ENCODE measurements at regions not wholly inside any gene's neighbourhood (a gene's known extent, or its start where the extent isn't known, plus 50 kb on each side); places are given as distances from the start of the nearest gene placed in this dataset.

GRCh38 chr11:82007521-82007920 is 726.1 kb downstream of the FAM181B start (continued):
- TF ChIP-seq ATF3 (IDR thresholded peaks at IDR 0.05; ENCODE audit: borderline replicate concordance, extremely low read depth, low read depth, low read length) (no peak), ATF2 (IDR thresholded peaks at IDR 0.05; ENCODE audit: low read length) (no peak), BMI1 (IDR thresholded peaks at IDR 0.05; ENCODE audit: borderline replicate concordance) (no peak), NFYB (IDR thresholded peaks at IDR 0.05; ENCODE audit: insufficient read depth, low read depth, low read length) (no peak), IRF5 (IDR thresholded peaks at IDR 0.05; ENCODE audit: borderline replicate concordance) (no peak)
- TF ChIP-seq, protein P1, sequence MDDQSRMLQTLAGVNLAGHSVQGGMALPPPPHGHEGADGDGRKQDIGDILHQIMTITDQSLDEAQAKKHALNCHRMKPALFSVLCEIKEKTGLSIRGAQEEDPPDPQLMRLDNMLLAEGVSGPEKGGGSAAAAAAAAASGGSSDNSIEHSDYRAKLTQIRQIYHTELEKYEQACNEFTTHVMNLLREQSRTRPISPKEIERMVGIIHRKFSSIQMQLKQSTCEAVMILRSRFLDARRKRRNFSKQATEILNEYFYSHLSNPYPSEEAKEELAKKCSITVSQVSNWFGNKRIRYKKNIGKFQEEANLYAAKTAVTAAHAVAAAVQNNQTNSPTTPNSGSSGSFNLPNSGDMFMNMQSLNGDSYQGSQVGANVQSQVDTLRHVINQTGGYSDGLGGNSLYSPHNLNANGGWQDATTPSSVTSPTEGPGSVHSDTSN (IDR thresholded peaks at IDR 0.05; ENCODE audit: insufficient replicate concordance, low read depth, low read length), result no peak

- no peak overlapping the region for H3K4me2 ChIP-seq (ENCODE audit: control insufficient read depth, insufficient read depth)
- H3K27ac ChIP-seq (ENCODE audit: control insufficient read depth, insufficient read depth), result no peak overlapping the region
- H3K4me3 ChIP-seq, result no peak overlapping the region
- FAIRE-seq (no peak), ATAC-seq (no peak), DNase-seq (ENCODE audit: low read depth, low spot score) (no peak)
- no peaks in the 10 kb centered on the region for H3K9me3 ChIP-seq (replicated peaks; ENCODE audit: control insufficient read depth, insufficient read depth, low read length)
- H2AFZ ChIP-seq (ENCODE audit: control insufficient read depth, low read depth, low read length), result no peak overlapping the region
- ChIA-PET POLR2A (no interaction called here), SMC1A (ENCODE audit: uncharacterized antibody, unreplicated experiment) (no interaction called here), RAD21 (ENCODE audit: unreplicated experiment) (no interaction called here), CTCF (no interaction called here)
- H3K27me3 ChIP-seq (replicated peaks in 1 of 2; ENCODE audit: control insufficient read depth in 2 of 2, insufficient read depth in 2 of 2, low read length in 1 of 2), result no peaks in the 10 kb centered on the region
- in situ Hi-C loops (cut with MboI) (no loop called here), intact Hi-C loops (cut with micrococcal nuclease; ENCODE audit: unreplicated experiment) (no loop called here)
- no peak overlapping the region for H3K9ac ChIP-seq (ENCODE audit: control insufficient read depth, insufficient read depth, low read length)
- no peaks in the 10 kb centered on the region for H3K79me2 ChIP-seq (ENCODE audit: control insufficient read depth, insufficient read depth, low read length)
- no peaks in the 10 kb centered on the region for H3K4me1 ChIP-seq (ENCODE audit: control insufficient read depth, insufficient read depth, low read length)
- H4K20me1 ChIP-seq (ENCODE audit: control insufficient read depth, insufficient read depth), result no peaks in the 10 kb centered on the region
- H3K36me3 ChIP-seq (ENCODE audit: control insufficient read depth in 2 of 2, insufficient read depth in 2 of 2, low read length in 1 of 2), result no peaks in the 10 kb centered on the region
- 16% methylated on average over 4 of the region's 4 CpGs for WGBS (ENCODE audit: insufficient coverage, insufficient replicate concordance, low lambda C conversion rate, missing lambda C conversion rate)
- TF ChIP-seq BRCA1 (IDR thresholded peaks at IDR 0.05; ENCODE audit: low read depth, low read length) (no peak), MAX (IDR thresholded peaks at IDR 0.05; ENCODE audit: low read depth, low read length) (no peak), HDAC6 (IDR thresholded peaks at IDR 0.05; ENCODE audit: unreplicated experiment) (no peak), RB1 (IDR thresholded peaks at IDR 0.05; ENCODE audit: borderline replicate concordance) (no peak)
- TF ChIP-seq, protein P2, sequence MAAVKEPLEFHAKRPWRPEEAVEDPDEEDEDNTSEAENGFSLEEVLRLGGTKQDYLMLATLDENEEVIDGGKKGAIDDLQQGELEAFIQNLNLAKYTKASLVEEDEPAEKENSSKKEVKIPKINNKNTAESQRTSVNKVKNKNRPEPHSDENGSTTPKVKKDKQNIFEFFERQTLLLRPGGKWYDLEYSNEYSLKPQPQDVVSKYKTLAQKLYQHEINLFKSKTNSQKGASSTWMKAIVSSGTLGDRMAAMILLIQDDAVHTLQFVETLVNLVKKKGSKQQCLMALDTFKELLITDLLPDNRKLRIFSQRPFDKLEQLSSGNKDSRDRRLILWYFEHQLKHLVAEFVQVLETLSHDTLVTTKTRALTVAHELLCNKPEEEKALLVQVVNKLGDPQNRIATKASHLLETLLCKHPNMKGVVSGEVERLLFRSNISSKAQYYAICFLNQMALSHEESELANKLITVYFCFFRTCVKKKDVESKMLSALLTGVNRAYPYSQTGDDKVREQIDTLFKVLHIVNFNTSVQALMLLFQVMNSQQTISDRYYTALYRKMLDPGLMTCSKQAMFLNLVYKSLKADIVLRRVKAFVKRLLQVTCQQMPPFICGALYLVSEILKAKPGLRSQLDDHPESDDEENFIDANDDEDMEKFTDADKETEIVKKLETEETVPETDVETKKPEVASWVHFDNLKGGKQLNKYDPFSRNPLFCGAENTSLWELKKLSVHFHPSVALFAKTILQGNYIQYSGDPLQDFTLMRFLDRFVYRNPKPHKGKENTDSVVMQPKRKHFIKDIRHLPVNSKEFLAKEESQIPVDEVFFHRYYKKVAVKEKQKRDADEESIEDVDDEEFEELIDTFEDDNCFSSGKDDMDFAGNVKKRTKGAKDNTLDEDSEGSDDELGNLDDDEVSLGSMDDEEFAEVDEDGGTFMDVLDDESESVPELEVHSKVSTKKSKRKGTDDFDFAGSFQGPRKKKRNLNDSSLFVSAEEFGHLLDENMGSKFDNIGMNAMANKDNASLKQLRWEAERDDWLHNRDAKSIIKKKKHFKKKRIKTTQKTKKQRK (IDR thresholded peaks at IDR 0.05; ENCODE audit: low read depth, low read length), result no peak
- no TSS peak for BruUV-seq (replicated peaks)
These were observed 729.0 kb downstream of the FAM181B start for GRCh38 chr11:82004537-82005213.
